ENCODE measurements at regions not wholly inside any gene's neighbourhood (a gene's known extent, or its start where the extent isn't known, plus 50 kb on each side); places are given as distances from the start of the nearest gene placed in this dataset.

DNA sequence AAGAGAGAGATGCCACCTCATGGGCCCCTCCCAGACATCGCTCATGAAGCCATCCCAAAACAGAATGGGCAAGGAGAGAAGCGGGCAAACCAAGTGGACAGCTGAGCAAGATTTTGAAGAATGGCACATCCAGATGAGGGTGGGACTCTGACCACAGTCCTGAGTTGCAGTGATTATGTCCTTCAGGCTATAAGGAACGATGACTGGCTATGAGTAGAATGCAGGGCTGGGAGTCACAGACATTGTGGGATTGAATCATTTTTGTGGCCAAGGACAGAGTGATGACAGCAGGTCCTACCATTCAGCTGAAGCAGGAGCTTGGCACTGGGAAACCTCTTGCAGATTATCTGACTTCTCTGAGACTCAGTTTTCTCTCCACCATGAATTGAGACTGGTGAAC lies 245.7 kb upstream of the SLC30A5 start:
- H3K4me1 ChIP-seq (ENCODE audit: control insufficient read depth, insufficient read depth, low read length) = no peaks in the 10 kb centered on the region
- no peak overlapping the region for H3K27ac Mint-ChIP-seq
- H3K27me3 ChIP-seq (ENCODE audit: control insufficient read depth, insufficient read depth, low read length, poor library complexity, severe bottlenecking) = no peaks in the 10 kb centered on the region
- 92 to 95% methylated on average over 3 of the region's 3 CpGs for WGBS, 2 experiments (ENCODE audit: insufficient coverage in 1 of 2, insufficient read length in 1 of 2)
- H3K4me1 Mint-ChIP-seq = no peaks in the 10 kb centered on the region
- H3K9ac ChIP-seq (ENCODE audit: extremely low read depth, low read length, poor library complexity, severe bottlenecking) = no peak overlapping the region
- no peak overlapping the region for H3K4me3 ChIP-seq (ENCODE audit: low read length)
- DNase-seq = no peak
- no peaks in the 10 kb centered on the region for H3K36me3 Mint-ChIP-seq (ENCODE audit: low read depth)
- no peaks in the 10 kb centered on the region for H3K9me3 Mint-ChIP-seq
- no peak overlapping the region for H3K27ac ChIP-seq (ENCODE audit: low read depth, low read length)
- no peak overlapping the region for H3K4me3 Mint-ChIP-seq
- no peaks in the 10 kb centered on the region for H3K9me3 ChIP-seq (ENCODE audit: control insufficient read depth, low read length)
- H3K27me3 Mint-ChIP-seq (ENCODE audit: insufficient read depth) = no peaks in the 10 kb centered on the region
- H3K36me3 ChIP-seq (ENCODE audit: control insufficient read depth, insufficient read depth, low read length) = no peaks in the 10 kb centered on the region
- TF ChIP-seq, protein P1, sequence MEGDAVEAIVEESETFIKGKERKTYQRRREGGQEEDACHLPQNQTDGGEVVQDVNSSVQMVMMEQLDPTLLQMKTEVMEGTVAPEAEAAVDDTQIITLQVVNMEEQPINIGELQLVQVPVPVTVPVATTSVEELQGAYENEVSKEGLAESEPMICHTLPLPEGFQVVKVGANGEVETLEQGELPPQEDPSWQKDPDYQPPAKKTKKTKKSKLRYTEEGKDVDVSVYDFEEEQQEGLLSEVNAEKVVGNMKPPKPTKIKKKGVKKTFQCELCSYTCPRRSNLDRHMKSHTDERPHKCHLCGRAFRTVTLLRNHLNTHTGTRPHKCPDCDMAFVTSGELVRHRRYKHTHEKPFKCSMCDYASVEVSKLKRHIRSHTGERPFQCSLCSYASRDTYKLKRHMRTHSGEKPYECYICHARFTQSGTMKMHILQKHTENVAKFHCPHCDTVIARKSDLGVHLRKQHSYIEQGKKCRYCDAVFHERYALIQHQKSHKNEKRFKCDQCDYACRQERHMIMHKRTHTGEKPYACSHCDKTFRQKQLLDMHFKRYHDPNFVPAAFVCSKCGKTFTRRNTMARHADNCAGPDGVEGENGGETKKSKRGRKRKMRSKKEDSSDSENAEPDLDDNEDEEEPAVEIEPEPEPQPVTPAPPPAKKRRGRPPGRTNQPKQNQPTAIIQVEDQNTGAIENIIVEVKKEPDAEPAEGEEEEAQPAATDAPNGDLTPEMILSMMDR (conservative IDR thresholded peaks at IDR 0.05) = no peak

GRCh38 chr5:68849103-68849502 lies 244.7 kb upstream of the SLC30A5 start:
- Mint-ChIP-seq H3K27ac (no peak overlapping the region), H3K9me3 (no peaks in the 10 kb centered on the region), H3K27me3 (ENCODE audit: insufficient read depth) (no peaks in the 10 kb centered on the region), H3K36me3 (ENCODE audit: low read depth) (no peaks in the 10 kb centered on the region), H3K4me1 (no peaks in the 10 kb centered on the region), H3K4me3 (no peak overlapping the region)
- Histone ChIP-seq H3K4me1 (ENCODE audit: control insufficient read depth, insufficient read depth, low read length) (no peaks in the 10 kb centered on the region), H3K27me3 (ENCODE audit: control insufficient read depth, insufficient read depth, low read length, poor library complexity, severe bottlenecking) (no peaks in the 10 kb centered on the region), H3K9ac (ENCODE audit: extremely low read depth, low read length, poor library complexity, severe bottlenecking) (no peak overlapping the region), H3K36me3 (ENCODE audit: control insufficient read depth, insufficient read depth, low read length) (no peaks in the 10 kb centered on the region), H3K9me3 (ENCODE audit: control insufficient read depth, low read length) (no peaks in the 10 kb centered on the region), H3K4me3 (ENCODE audit: low read length) (no peak overlapping the region), H3K27ac (ENCODE audit: low read depth, low read length) (no peak overlapping the region)
- TF ChIP-seq, protein P1 (conservative IDR thresholded peaks at IDR 0.05) = no peak
- DNase-seq = no peak

GRCh38 chr5:68849906-68850305 lies 243.9 kb upstream of the SLC30A5 start:
- no peak overlapping the region for H3K27ac Mint-ChIP-seq
- H3K4me1 ChIP-seq (ENCODE audit: control insufficient read depth, insufficient read depth, low read length) = no peaks in the 10 kb centered on the region
- DNase-seq = no peak
- 78% methylated on average over 1 of the region's 1 CpG; no CpG with 5 or more reads in 1 of the 2 experiments for WGBS, 2 experiments (ENCODE audit: insufficient coverage in 1 of 2, insufficient read length in 1 of 2)
- no peaks in the 10 kb centered on the region for H3K27me3 ChIP-seq (ENCODE audit: control insufficient read depth, insufficient read depth, low read length, poor library complexity, severe bottlenecking)
- no peaks in the 10 kb centered on the region for H3K4me1 Mint-ChIP-seq
- H3K4me3 Mint-ChIP-seq = no peak overlapping the region
- no peak overlapping the region for H3K9ac ChIP-seq (ENCODE audit: extremely low read depth, low read length, poor library complexity, severe bottlenecking)
- no peaks in the 10 kb centered on the region for H3K9me3 Mint-ChIP-seq
- no peaks in the 10 kb centered on the region for H3K9me3 ChIP-seq (ENCODE audit: control insufficient read depth, low read length)
- H3K36me3 Mint-ChIP-seq (ENCODE audit: low read depth) = no peaks in the 10 kb centered on the region
- no peak overlapping the region for H3K4me3 ChIP-seq (ENCODE audit: low read length)
- H3K36me3 ChIP-seq (ENCODE audit: control insufficient read depth, insufficient read depth, low read length) = no peaks in the 10 kb centered on the region
- TF ChIP-seq, protein P1 (conservative IDR thresholded peaks at IDR 0.05) = no peak
- no peak overlapping the region for H3K27ac ChIP-seq (ENCODE audit: low read depth, low read length)
- no peaks in the 10 kb centered on the region for H3K27me3 Mint-ChIP-seq (ENCODE audit: insufficient read depth)
